ENCODE measurements at regions not wholly inside any gene's neighbourhood (a gene's known extent, or its start where the extent isn't known, plus 50 kb on each side); places are given as distances from the start of the nearest gene placed in this dataset.

- peak; percentile 40 for DNase-seq (ENCODE audit: extremely low read depth, low read depth)
Measured at GRCh38 chr14:65824285-65824977, 411.9 kb downstream of the FUT8 start.

GRCh38 chr14:65824978-65825299 lies 412.4 kb downstream of the FUT8 start:
- TF ChIP-seq CTCF (IDR thresholded peaks at IDR 0.05; ENCODE audit: low read depth, low read length) = no peak
- no peak for DNase-seq (ENCODE audit: extremely low read depth, low read depth)

More at GRCh38 chr14:65824285-65824977, 411.9 kb downstream of the FUT8 start:
- peak; percentile 95 for TF ChIP-seq CTCF (IDR thresholded peaks at IDR 0.05; ENCODE audit: low read depth, low read length)

DNA sequence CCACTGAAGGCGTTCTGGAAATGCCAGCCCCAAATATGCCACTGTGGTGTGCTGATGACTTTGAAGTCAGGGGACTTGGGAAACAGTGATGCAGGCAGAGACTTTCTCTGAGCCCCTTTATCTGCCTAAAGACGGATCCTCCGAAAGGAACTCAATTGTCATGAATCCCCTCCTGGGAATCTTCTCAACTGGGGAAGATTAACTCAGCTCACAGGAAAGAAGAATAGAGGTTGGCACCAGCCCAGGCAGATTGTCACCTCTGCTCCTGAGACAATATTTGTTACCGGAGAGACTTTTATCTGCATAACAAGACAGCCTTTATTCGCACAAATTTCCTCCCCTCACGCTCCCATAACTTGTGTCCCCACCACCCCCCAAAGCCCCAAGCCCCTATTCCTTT lies 414.4 kb downstream of the FUT8 start:
- no peak for DNase-seq (ENCODE audit: extremely low read depth, low read depth)
- no peak for TF ChIP-seq CTCF (IDR thresholded peaks at IDR 0.05; ENCODE audit: low read depth, low read length)

DNA sequence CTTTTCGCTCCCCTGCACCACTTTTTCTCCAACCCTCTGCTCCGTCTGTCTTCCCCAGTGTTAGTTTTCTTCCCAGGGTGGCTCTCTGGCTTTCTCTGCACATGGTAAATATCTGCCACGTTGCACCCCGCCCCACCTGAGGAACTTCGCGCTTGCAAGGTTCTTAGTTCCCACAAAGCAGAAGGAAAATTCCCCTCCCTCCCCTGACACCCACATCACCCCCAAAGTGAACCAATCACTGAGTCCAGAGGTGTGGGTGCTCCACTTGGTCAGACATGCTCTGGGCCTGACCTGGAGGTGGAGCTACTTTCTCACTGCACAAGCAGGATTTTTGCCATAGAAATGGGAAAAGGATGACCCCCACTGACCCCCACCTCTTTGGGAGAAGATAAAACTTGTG lies 415.0 kb downstream of the FUT8 start:
- no peak for DNase-seq (ENCODE audit: extremely low read depth, low read depth)
- no peak for TF ChIP-seq CTCF (IDR thresholded peaks at IDR 0.05; ENCODE audit: low read depth, low read length)

GRCh38 chr14:65828396-65828795 lies 415.9 kb downstream of the FUT8 start:
- TF ChIP-seq CTCF (IDR thresholded peaks at IDR 0.05; ENCODE audit: low read depth, low read length) = no peak
- no peak for DNase-seq (ENCODE audit: extremely low read depth, low read depth)

GRCh38 chr14:65832431-65833266 lies 420.1 kb downstream of the FUT8 start:
- TF ChIP-seq CTCF (IDR thresholded peaks at IDR 0.05; ENCODE audit: low read depth, low read length) = peak; percentile 45
- no peak for DNase-seq (ENCODE audit: extremely low read depth, low read depth)

- no peak for TF ChIP-seq CTCF (IDR thresholded peaks at IDR 0.05; ENCODE audit: low read depth, low read length)
- DNase-seq (ENCODE audit: extremely low read depth, low read depth) = peak; percentile 20
Measured at GRCh38 chr14:65833267-65833880, 420.8 kb downstream of the FUT8 start.

All from AG09319 (cell line).